ENCODE measurements at regions not wholly inside any gene's neighbourhood (a gene's known extent, or its start where the extent isn't known, plus 50 kb on each side); places are given as distances from the start of the nearest gene placed in this dataset.

- Histone ChIP-seq H3K27me3 (no peaks in the 10 kb centered on the region), H3K9me3 (no peaks in the 10 kb centered on the region), H3K36me3 (no peaks in the 10 kb centered on the region), H3K4me3 (no peak overlapping the region), H3K27ac (no peak overlapping the region), H3K4me1 (no peaks in the 10 kb centered on the region)
- TF ChIP-seq, protein P1, sequence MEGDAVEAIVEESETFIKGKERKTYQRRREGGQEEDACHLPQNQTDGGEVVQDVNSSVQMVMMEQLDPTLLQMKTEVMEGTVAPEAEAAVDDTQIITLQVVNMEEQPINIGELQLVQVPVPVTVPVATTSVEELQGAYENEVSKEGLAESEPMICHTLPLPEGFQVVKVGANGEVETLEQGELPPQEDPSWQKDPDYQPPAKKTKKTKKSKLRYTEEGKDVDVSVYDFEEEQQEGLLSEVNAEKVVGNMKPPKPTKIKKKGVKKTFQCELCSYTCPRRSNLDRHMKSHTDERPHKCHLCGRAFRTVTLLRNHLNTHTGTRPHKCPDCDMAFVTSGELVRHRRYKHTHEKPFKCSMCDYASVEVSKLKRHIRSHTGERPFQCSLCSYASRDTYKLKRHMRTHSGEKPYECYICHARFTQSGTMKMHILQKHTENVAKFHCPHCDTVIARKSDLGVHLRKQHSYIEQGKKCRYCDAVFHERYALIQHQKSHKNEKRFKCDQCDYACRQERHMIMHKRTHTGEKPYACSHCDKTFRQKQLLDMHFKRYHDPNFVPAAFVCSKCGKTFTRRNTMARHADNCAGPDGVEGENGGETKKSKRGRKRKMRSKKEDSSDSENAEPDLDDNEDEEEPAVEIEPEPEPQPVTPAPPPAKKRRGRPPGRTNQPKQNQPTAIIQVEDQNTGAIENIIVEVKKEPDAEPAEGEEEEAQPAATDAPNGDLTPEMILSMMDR (IDR thresholded peaks at IDR 0.05), result no peak
- no peak for TF ChIP-seq POLR2A (IDR thresholded peaks at IDR 0.05)
- no peak for TF ChIP-seq POLR2AphosphoS5 (IDR thresholded peaks at IDR 0.05)
- no peak for TF ChIP-seq EP300 (IDR thresholded peaks at IDR 0.05)
- WGBS, result 65% methylated on average over 2 of the region's 2 CpGs
- DNase-seq (ENCODE audit: low spot score in 2 of 2), result no peak
Observed at GRCh38 chr10:64159910-64160872, 639.0 kb downstream of the REEP3 start.

GRCh38 chr10:64170791-64171190 is 649.6 kb downstream of the REEP3 start:
- no peak overlapping the region for H3K4me3 ChIP-seq
- H3K4me1 ChIP-seq, result no peaks in the 10 kb centered on the region
- 95% methylated on average over 35 of the region's 35 CpGs for WGBS
- H3K27me3 ChIP-seq, result no peaks in the 10 kb centered on the region
- DNase-seq (ENCODE audit: low spot score in 2 of 2), result no peak
- TF ChIP-seq POLR2AphosphoS5 (IDR thresholded peaks at IDR 0.05) (no peak), POLR2A (IDR thresholded peaks at IDR 0.05) (no peak), EP300 (IDR thresholded peaks at IDR 0.05) (no peak)
- TF ChIP-seq, protein P1 (IDR thresholded peaks at IDR 0.05), result no peak
- H3K36me3 ChIP-seq, result no peaks in the 10 kb centered on the region
- H3K9me3 ChIP-seq, result peaks cover 4% of the 10 kb centered on the region
- H3K27ac ChIP-seq, result no peak overlapping the region

- H3K36me3 ChIP-seq, result no peaks in the 10 kb centered on the region
- no peaks in the 10 kb centered on the region for H3K4me1 ChIP-seq
- no peak for DNase-seq (ENCODE audit: low spot score in 2 of 2)
- H3K27me3 ChIP-seq, result no peaks in the 10 kb centered on the region
- no peak overlapping the region for H3K27ac ChIP-seq
- no peak overlapping the region for H3K4me3 ChIP-seq
- H3K9me3 ChIP-seq, result no peaks in the 10 kb centered on the region
- TF ChIP-seq, protein P1 (IDR thresholded peaks at IDR 0.05), result no peak
- TF ChIP-seq POLR2AphosphoS5 (IDR thresholded peaks at IDR 0.05), result no peak
Observed at GRCh38 chr10:64173826-64174225, 652.6 kb downstream of the REEP3 start.

- WGBS, result 39% methylated on average over 9 of the region's 9 CpGs
- no peaks in the 10 kb centered on the region for H3K27me3 ChIP-seq
- no peak for DNase-seq (ENCODE audit: low spot score in 2 of 2)
- H3K9me3 ChIP-seq, result no peaks in the 10 kb centered on the region
- TF ChIP-seq POLR2A (IDR thresholded peaks at IDR 0.05), result no peak
- TF ChIP-seq, protein P1 (IDR thresholded peaks at IDR 0.05), result no peak
- no peak for TF ChIP-seq POLR2AphosphoS5 (IDR thresholded peaks at IDR 0.05)
- TF ChIP-seq EP300 (IDR thresholded peaks at IDR 0.05), result no peak
- no peaks in the 10 kb centered on the region for H3K36me3 ChIP-seq
- no peak overlapping the region for H3K27ac ChIP-seq
- H3K4me1 ChIP-seq, result no peaks in the 10 kb centered on the region
- H3K4me3 ChIP-seq, result no peak overlapping the region
Observed at GRCh38 chr10:64174666-64175255, 653.6 kb downstream of the REEP3 start.

GRCh38 chr10:64175271-64175962 is 654.2 kb downstream of the REEP3 start:
- Histone ChIP-seq H3K4me1 (no peaks in the 10 kb centered on the region), H3K27me3 (no peaks in the 10 kb centered on the region), H3K36me3 (no peaks in the 10 kb centered on the region), H3K4me3 (no peak overlapping the region), H3K27ac (no peak overlapping the region), H3K9me3 (no peaks in the 10 kb centered on the region)
- DNase-seq (ENCODE audit: low spot score in 2 of 2), result no peak
- WGBS, result 59% methylated on average over 4 of the region's 4 CpGs
- TF ChIP-seq POLR2A (IDR thresholded peaks at IDR 0.05) (no peak), POLR2AphosphoS5 (IDR thresholded peaks at IDR 0.05) (no peak), EP300 (IDR thresholded peaks at IDR 0.05) (no peak)
- TF ChIP-seq, protein P1 (IDR thresholded peaks at IDR 0.05), result no peak
